Effector memory CD8-positive, alpha-beta T cell (primary cell): ENCODE measurements at regions not wholly inside any gene's neighbourhood (a gene's known extent, or its start where the extent isn't known, plus 50 kb on each side); places are given as distances from the start of the nearest gene placed in this dataset.
"Not testable (repeated sequence)": the region's sequence is repeated elsewhere in the genome, so short reads cannot be mapped to it uniquely, and the experiment has no call there.

Experiments
- ATAC-seq: fragments of 150-1000 bp; cut with Tn5 transposase; replicated peaks from 2 replicates; pipeline ENCODE4 v1.10.0; 2021; ENCODE audit warnings: mild to moderate bottlenecking, moderate library complexity
- DNase-seq, 3 experiments: peaks; one replicate each; pipeline ENCODE4 v3.0.0; 2021
- H3K27ac Mint-ChIP-seq, 2 donors: one replicate each; pipeline ENCODE4 v1.8.0; 2022; ENCODE audit warnings: mild to moderate bottlenecking in 2 of 2, mixed read lengths in 2 of 2, moderate library complexity in 2 of 2
- H3K27me3 Mint-ChIP-seq, 2 donors: one replicate each; pipeline ENCODE4 v1.8.0; 2022; ENCODE audit warnings: mixed read lengths in 2 of 2
- H3K36me3 Mint-ChIP-seq: one replicate; pipeline ENCODE4 v1.8.0; 2022; ENCODE audit warnings: mild to moderate bottlenecking, moderate library complexity, mixed read lengths; ENCODE audit not compliant: insufficient read depth
- H3K4me1 Mint-ChIP-seq, 2 donors: one replicate each; pipeline ENCODE4 v1.8.0; 2022; ENCODE audit warnings: low read depth in 2 of 2, mixed read lengths in 2 of 2
- H3K4me3 Mint-ChIP-seq, 2 donors: one replicate each; pipeline ENCODE4 v1.8.0; 2022; ENCODE audit warnings: mild to moderate bottlenecking in 2 of 2, mixed read lengths in 2 of 2, moderate library complexity in 2 of 2
- H3K9me3 Mint-ChIP-seq, 2 donors: one replicate each; pipeline ENCODE4 v1.8.0; 2022; ENCODE audit warnings: mixed read lengths in 2 of 2

GRCh38 chr2:216769626-216770025 lies 74.3 kb upstream of the IGFBP5 start:
- peaks cover 0 to 2% of the 10 kb centered on the region in 2 donors for H3K9me3 Mint-ChIP-seq
- peaks cover 26 to 28% of the 10 kb centered on the region in 2 donors for H3K27me3 Mint-ChIP-seq
- H3K27ac Mint-ChIP-seq: no peak overlapping the region
- no peak for ATAC-seq
- H3K4me1 Mint-ChIP-seq: no peaks in the 10 kb centered on the region
- no peak overlapping the region for H3K4me3 Mint-ChIP-seq
- DNase-seq: no peak
- H3K36me3 Mint-ChIP-seq: no peaks in the 10 kb centered on the region

GRCh38 chr2:216768908-216769411 lies 73.6 kb upstream of the IGFBP5 start:
- Mint-ChIP-seq H3K27ac (no peak overlapping the region), H3K4me3 (no peak overlapping the region), H3K9me3 (no peaks in the 10 kb centered on the region), H3K27me3 (peaks cover 26 to 28% of the 10 kb centered on the region in 2 donors), H3K4me1 (no peaks in the 10 kb centered on the region), H3K36me3 (no peaks in the 10 kb centered on the region)
- DNase-seq (no peak), ATAC-seq (no peak)

GRCh38 chr2:216765761-216766262 lies 70.5 kb upstream of the IGFBP5 start:
- DNase-seq (no peak), ATAC-seq (no peak)
- Mint-ChIP-seq H3K9me3 (no peaks in the 10 kb centered on the region), H3K27me3 (peaks cover 44 to 46% of the 10 kb centered on the region in 2 donors), H3K36me3 (no peaks in the 10 kb centered on the region), H3K27ac (no peak overlapping the region), H3K4me3 (no peak overlapping the region), H3K4me1 (no peaks in the 10 kb centered on the region)

- no peak overlapping the region for H3K4me3 Mint-ChIP-seq
- no peak for ATAC-seq
- H3K27ac Mint-ChIP-seq: no peak overlapping the region
- DNase-seq: no peak
- no peaks in the 10 kb centered on the region for H3K36me3 Mint-ChIP-seq
- peaks cover 43 to 62% of the 10 kb centered on the region in 2 donors for H3K27me3 Mint-ChIP-seq
- no peaks in the 10 kb centered on the region for H3K4me1 Mint-ChIP-seq
- H3K9me3 Mint-ChIP-seq: no peaks in the 10 kb centered on the region
Measured at GRCh38 chr2:216763396-216763795, 68.0 kb upstream of the IGFBP5 start.

- Mint-ChIP-seq H3K36me3 (no peaks in the 10 kb centered on the region), H3K4me1 (no peaks in the 10 kb centered on the region), H3K27ac (no peak overlapping the region), H3K4me3 (no peak overlapping the region), H3K27me3 (peaks cover 51 to 70% of the 10 kb centered on the region in 2 donors), H3K9me3 (no peaks in the 10 kb centered on the region)
- ATAC-seq (no peak), DNase-seq (no peak)
Measured at GRCh38 chr2:216761809-216762208, 66.5 kb upstream of the IGFBP5 start.

GRCh38 chr2:216761133-216761532 lies 65.8 kb upstream of the IGFBP5 start:
- Mint-ChIP-seq H3K4me3 (no peak overlapping the region), H3K36me3 (peaks cover 3% of the 10 kb centered on the region), H3K4me1 (no peaks in the 10 kb centered on the region), H3K9me3 (no peaks in the 10 kb centered on the region), H3K27me3 (peaks cover 57 to 75% of the 10 kb centered on the region in 2 donors), H3K27ac (no peak overlapping the region)
- ATAC-seq (no peak), DNase-seq (no peak)

GRCh38 chr2:216758256-216759155 lies 63.2 kb upstream of the IGFBP5 start:
- no peak overlapping the region for H3K27ac Mint-ChIP-seq
- ATAC-seq (no peak), DNase-seq (no peak)
- H3K36me3 Mint-ChIP-seq: peaks cover 3% of the 10 kb centered on the region
- H3K9me3 Mint-ChIP-seq: no peaks in the 10 kb centered on the region
- no peaks in the 10 kb centered on the region for H3K4me1 Mint-ChIP-seq
- no peak overlapping the region for H3K4me3 Mint-ChIP-seq
- H3K27me3 Mint-ChIP-seq: peaks cover 61 to 74% of the 10 kb centered on the region in 2 donors

GRCh38 chr2:216757532-216757931 lies 62.2 kb upstream of the IGFBP5 start:
- ATAC-seq (no peak), DNase-seq (no peak)
- H3K27me3 Mint-ChIP-seq: peaks cover 51 to 64% of the 10 kb centered on the region in 2 donors
- no peak overlapping the region for H3K4me3 Mint-ChIP-seq
- H3K9me3 Mint-ChIP-seq: no peaks in the 10 kb centered on the region
- H3K36me3 Mint-ChIP-seq: peaks cover 3% of the 10 kb centered on the region
- H3K4me1 Mint-ChIP-seq: no peaks in the 10 kb centered on the region
- H3K27ac Mint-ChIP-seq: no peak overlapping the region

GRCh38 chr2:216756435-216756834 lies 61.1 kb upstream of the IGFBP5 start:
- DNase-seq: no peak
- no peaks in the 10 kb centered on the region for H3K4me1 Mint-ChIP-seq
- H3K27me3 Mint-ChIP-seq: peaks cover 53 to 58% of the 10 kb centered on the region in 2 donors
- no peaks in the 10 kb centered on the region for H3K9me3 Mint-ChIP-seq
- H3K27ac Mint-ChIP-seq: no peak overlapping the region
- no peak for ATAC-seq
- no peak overlapping the region for H3K4me3 Mint-ChIP-seq
- H3K36me3 Mint-ChIP-seq: peaks cover 3% of the 10 kb centered on the region

GRCh38 chr2:216754812-216755211 lies 59.5 kb upstream of the IGFBP5 start:
- ATAC-seq: no peak
- no peak for DNase-seq
- no peak overlapping the region for H3K4me3 Mint-ChIP-seq
- H3K9me3 Mint-ChIP-seq: no peaks in the 10 kb centered on the region
- H3K27ac Mint-ChIP-seq: no peak overlapping the region
- peaks cover 3% of the 10 kb centered on the region for H3K36me3 Mint-ChIP-seq
- H3K4me1 Mint-ChIP-seq: no peaks in the 10 kb centered on the region
- peaks cover 61 to 65% of the 10 kb centered on the region in 2 donors for H3K27me3 Mint-ChIP-seq

- DNase-seq (no peak), ATAC-seq (no peak)
- Mint-ChIP-seq H3K27me3 (peaks cover 64 to 70% of the 10 kb centered on the region in 2 donors), H3K4me3 (no peak overlapping the region), H3K4me1 (no peaks in the 10 kb centered on the region), H3K36me3 (peaks cover 3% of the 10 kb centered on the region), H3K27ac (no peak overlapping the region), H3K9me3 (no peaks in the 10 kb centered on the region)
Measured at GRCh38 chr2:216754336-216754735, 59.0 kb upstream of the IGFBP5 start.

- DNase-seq (no peak), ATAC-seq (no peak)
- Mint-ChIP-seq H3K27me3 (peaks cover 61 to 67% of the 10 kb centered on the region in 2 donors), H3K4me1 (no peaks in the 10 kb centered on the region), H3K9me3 (no peaks in the 10 kb centered on the region), H3K27ac (no peak overlapping the region), H3K4me3 (no peak overlapping the region), H3K36me3 (peaks cover 3% of the 10 kb centered on the region)
Measured at GRCh38 chr2:216752855-216753505, 57.6 kb upstream of the IGFBP5 start.

GRCh38 chr2:216750750-216751149 lies 55.4 kb upstream of the IGFBP5 start:
- H3K27me3 Mint-ChIP-seq: peaks cover 58 to 67% of the 10 kb centered on the region in 2 donors
- not testable (repeated sequence) for ATAC-seq, H3K4me1 Mint-ChIP-seq, H3K4me3 Mint-ChIP-seq, H3K27ac Mint-ChIP-seq, H3K9me3 Mint-ChIP-seq, H3K36me3 Mint-ChIP-seq, DNase-seq
